PC-9 (cell line): ENCODE measurements at regions not wholly inside any gene's neighbourhood (a gene's known extent, or its start where the extent isn't known, plus 50 kb on each side); places are given as distances from the start of the nearest gene placed in this dataset.
"Not testable (repeated sequence)": the region's sequence is repeated elsewhere in the genome, so short reads cannot be mapped to it uniquely, and the experiment has no call there.

Experiments used
- BruUV-seq: library from RNA; stranded (reverse); fragments of 400-500 nt; replicated peaks from 2 replicates; lab custom pipeline; 2021; lab: Mats Ljungman, UMichigan
- CTCF ChIA-PET: fragments of 300-600 bp; sonication (Branson Sonifier 250); formaldehyde crosslinking; loops from one replicate; lab custom pipeline; 2022; ENCODE audit warnings: antibody characterized with exemption; lab: Charles Lee
- POLR2A ChIA-PET: fragments of 300-600 bp; sonication (Branson Sonifier 250); formaldehyde crosslinking; loops from one replicate; lab custom pipeline; 2022; ENCODE audit warnings: antibody characterized with exemption; ENCODE audit not compliant: unreplicated experiment; lab: Charles Lee
- DNase-seq, 2 experiments: peaks; one replicate each; pipeline versions ENCODE4 v3.0.0 to v3.0.0-alpha.2; 2015 to 2022; ENCODE audit warnings: mixed read lengths in 1 of 2
- H2AFZ ChIP-seq: fragments of 200-600 bp; sonication (generic); 2 replicates; pipeline ENCODE4 v1.8.1; 2017; ENCODE audit warnings: antibody characterized with exemption
- H3F3A ChIP-seq: fragments of 200-600 bp; sonication (generic); 2 replicates; pipeline ENCODE4 v1.8.1; 2017; ENCODE audit warnings: antibody characterized with exemption, mild to moderate bottlenecking, low read depth; ENCODE audit not compliant: insufficient read depth
- H3K27ac ChIP-seq: fragments of 200-600 bp; sonication (generic); 2 replicates; pipeline ENCODE4 v1.6.1; 2016; ENCODE audit warnings: mixed run types
- H3K27me3 ChIP-seq: fragments of 200-600 bp; sonication (generic); 2 replicates; pipeline ENCODE4 v1.6.1; 2016; ENCODE audit warnings: low read depth, mixed run types; ENCODE audit not compliant: insufficient read depth
- H3K36me3 ChIP-seq: fragments of 200-600 bp; sonication (generic); 2 replicates; pipeline ENCODE4 v1.6.1; 2016; ENCODE audit warnings: low read depth, mixed run types
- H3K4me1 ChIP-seq: fragments of 200-600 bp; sonication (generic); replicated peaks from 2 replicates; pipeline ENCODE4 v1.6.1; 2016; ENCODE audit warnings: mixed run types; ENCODE audit not compliant: insufficient read depth
- H3K4me2 ChIP-seq: fragments of 200-600 bp; sonication (generic); 2 replicates; pipeline ENCODE4 v1.6.1; 2017; ENCODE audit warnings: mixed run types
- H3K4me3 ChIP-seq: fragments of 200-600 bp; sonication (generic); 2 replicates; pipeline ENCODE4 v1.6.1; 2016; ENCODE audit warnings: mixed run types
- H3K79me2 ChIP-seq: fragments of 200-600 bp; sonication (generic); 2 replicates; pipeline ENCODE4 v1.6.1; 2017; ENCODE audit warnings: low read depth, mixed run types
- H3K9me2 ChIP-seq: fragments of 200-600 bp; sonication (generic); 2 replicates; pipeline ENCODE4 v1.8.1; 2017; ENCODE audit warnings: mild to moderate bottlenecking; ENCODE audit not compliant: insufficient read depth
- H3K9me3 ChIP-seq: fragments of 200-600 bp; sonication (generic); 2 replicates; pipeline ENCODE4 v1.8.1; 2016; ENCODE audit warnings: low read depth; ENCODE audit not compliant: insufficient read depth
- H4K20me1 ChIP-seq: fragments of 200-600 bp; sonication (generic); 2 replicates; pipeline ENCODE4 v1.8.1; 2017; ENCODE audit not compliant: insufficient read depth
- EZH2 ChIP-seq: fragments of 200-600 bp; sonication (generic); IDR thresholded peaks from 2 replicates; pipeline ENCODE4 v1.8.0; 2017; ENCODE audit warnings: antibody characterized with exemption, low read depth
- intact Hi-C: fragments of 100-400 bp; cut with micrococcal nuclease; formaldehyde crosslinking; loops from one replicate; pipeline ENCODE4 v1.10.0; 2022; ENCODE audit not compliant: unreplicated experiment
- TF ChIP-seq, protein P1 (sequence below): fragments of 200-600 bp; sonication (generic); conservative IDR thresholded peaks from 2 replicates; pipeline ENCODE4 v1.6.1; 2017; ENCODE audit warnings: mixed run types, antibody characterized with exemption, mild to moderate bottlenecking, moderate library complexity

DNA sequence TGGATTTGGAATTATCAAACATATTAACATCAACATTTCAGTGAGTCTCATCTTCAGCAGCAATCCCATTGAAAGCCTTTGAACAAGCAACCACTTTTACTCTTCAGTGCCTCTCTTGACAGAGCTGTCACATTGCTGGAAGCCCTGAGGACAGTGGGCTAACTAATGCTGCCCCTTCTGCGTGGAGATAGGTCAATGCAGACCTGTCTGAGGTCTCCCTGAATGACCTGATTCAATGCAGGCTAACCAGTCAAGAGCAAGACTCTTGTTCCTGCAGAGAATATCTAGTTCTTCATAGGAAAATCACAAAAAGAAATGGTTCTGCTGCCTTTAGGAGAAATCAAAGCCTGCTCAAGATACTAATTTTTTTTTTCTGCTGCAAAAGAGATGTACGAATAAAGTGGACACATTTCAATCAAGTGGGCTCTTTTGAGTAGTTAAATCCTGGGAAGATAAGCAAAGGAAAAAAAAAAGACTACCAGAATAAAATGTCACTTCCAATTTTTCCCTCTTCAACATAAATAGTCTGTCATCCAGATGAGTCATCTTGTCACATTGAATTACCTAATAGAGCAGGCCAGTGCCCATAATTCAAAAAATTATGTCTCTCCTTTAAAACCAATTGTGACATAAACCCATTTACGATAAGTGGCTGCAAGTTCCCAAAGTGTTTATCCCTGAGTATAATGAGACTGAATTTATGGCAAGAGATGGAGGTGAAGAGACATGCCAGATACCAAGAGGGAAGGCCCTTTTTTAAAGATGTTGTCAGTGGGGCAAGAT, 1269.0 kb upstream of the DDX18 start:
- Histone ChIP-seq H3K36me3 (no peaks in the 10 kb centered on the region), H3K27me3 (no peaks in the 10 kb centered on the region), H4K20me1 (no peaks in the 10 kb centered on the region), H2AFZ (no peak overlapping the region), H3K9me2 (no peaks in the 10 kb centered on the region), H3K4me2 (no peak overlapping the region), H3K9me3 (no peaks in the 10 kb centered on the region), H3K79me2 (no peaks in the 10 kb centered on the region), H3K27ac (no peak overlapping the region), H3K4me3 (no peak overlapping the region), H3K4me1 (no peaks in the 10 kb centered on the region), H3F3A (no peaks in the 10 kb centered on the region)
- CTCF ChIA-PET, result no interaction called here
- intact Hi-C loops, result no loop called here
- TF ChIP-seq, protein P1, sequence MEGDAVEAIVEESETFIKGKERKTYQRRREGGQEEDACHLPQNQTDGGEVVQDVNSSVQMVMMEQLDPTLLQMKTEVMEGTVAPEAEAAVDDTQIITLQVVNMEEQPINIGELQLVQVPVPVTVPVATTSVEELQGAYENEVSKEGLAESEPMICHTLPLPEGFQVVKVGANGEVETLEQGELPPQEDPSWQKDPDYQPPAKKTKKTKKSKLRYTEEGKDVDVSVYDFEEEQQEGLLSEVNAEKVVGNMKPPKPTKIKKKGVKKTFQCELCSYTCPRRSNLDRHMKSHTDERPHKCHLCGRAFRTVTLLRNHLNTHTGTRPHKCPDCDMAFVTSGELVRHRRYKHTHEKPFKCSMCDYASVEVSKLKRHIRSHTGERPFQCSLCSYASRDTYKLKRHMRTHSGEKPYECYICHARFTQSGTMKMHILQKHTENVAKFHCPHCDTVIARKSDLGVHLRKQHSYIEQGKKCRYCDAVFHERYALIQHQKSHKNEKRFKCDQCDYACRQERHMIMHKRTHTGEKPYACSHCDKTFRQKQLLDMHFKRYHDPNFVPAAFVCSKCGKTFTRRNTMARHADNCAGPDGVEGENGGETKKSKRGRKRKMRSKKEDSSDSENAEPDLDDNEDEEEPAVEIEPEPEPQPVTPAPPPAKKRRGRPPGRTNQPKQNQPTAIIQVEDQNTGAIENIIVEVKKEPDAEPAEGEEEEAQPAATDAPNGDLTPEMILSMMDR, result no peak
- no peak for TF ChIP-seq EZH2
- no peak for DNase-seq
- POLR2A ChIA-PET, result no interaction called here
- BruUV-seq, result no TSS peak

DNA sequence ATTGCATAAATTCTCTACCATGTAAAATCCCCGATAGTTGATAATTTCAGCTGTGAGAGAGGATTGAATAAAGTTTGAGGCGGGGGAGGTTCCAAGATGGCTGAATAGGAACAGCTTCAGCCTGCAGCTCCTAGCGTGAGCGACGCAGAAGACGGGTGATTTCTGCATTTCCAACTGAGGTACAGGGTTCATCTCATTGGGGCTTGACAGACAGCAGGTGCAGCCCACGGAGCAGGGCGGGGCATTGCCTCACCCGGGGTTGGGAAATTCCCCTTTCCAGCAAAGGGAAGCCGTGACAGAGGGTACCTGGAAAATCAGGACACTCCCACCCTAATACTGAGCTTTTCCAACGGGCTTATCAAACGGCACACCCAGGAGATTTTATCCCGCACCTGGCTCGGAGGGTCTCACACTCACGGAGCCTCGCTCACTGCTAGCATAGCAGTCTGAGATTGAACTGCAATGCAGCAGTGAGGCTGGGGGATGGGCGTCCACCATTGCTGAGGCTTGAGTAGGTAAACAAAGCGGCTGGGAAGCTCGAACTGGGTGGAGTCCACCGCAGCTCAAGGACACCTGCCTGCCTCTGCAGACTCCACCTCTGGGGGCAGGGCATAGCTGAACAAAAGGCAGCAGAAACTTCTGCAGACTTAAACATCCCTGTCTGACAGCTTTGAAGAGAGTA, 1261.6 kb upstream of the DDX18 start:
- CTCF ChIA-PET, H3K36me3 ChIP-seq, H3K9me3 ChIP-seq, H3K27ac ChIP-seq, POLR2A ChIA-PET, H3F3A ChIP-seq, H3K4me1 ChIP-seq, DNase-seq, H3K9me2 ChIP-seq, H3K79me2 ChIP-seq, H3K27me3 ChIP-seq, BruUV-seq, H3K4me2 ChIP-seq, H4K20me1 ChIP-seq, H3K4me3 ChIP-seq, H2AFZ ChIP-seq, intact Hi-C loops: not testable (repeated sequence)

DNA sequence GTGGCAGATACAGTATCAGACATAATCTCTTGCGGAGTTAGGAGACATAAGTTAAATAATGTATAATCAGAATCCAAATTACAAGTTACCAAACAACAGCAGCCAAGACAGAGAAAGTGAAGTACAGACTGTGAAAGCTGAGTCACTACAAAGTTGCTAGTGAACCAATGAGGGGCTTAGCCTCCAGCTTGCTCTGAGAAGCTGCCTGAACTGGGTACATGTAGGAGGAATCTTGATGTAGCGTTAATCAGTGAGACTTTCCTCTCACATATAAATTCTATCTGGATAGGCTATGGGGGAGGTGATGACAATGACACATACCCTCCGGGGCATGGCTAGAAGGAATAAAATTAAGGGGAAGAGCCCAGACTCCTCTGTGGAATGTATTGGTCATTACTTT, 1234.3 kb upstream of the DDX18 start:
- DNase-seq, result no peak
- POLR2A ChIA-PET, result no interaction called here
- Histone ChIP-seq H3K27me3 (no peaks in the 10 kb centered on the region), H2AFZ (no peak overlapping the region), H3K27ac (no peak overlapping the region), H4K20me1 (no peaks in the 10 kb centered on the region), H3K36me3 (no peaks in the 10 kb centered on the region), H3K4me3 (no peak overlapping the region), H3K79me2 (no peaks in the 10 kb centered on the region), H3K4me1 (no peaks in the 10 kb centered on the region), H3K9me2 (no peaks in the 10 kb centered on the region), H3F3A (no peaks in the 10 kb centered on the region), H3K9me3 (no peaks in the 10 kb centered on the region), H3K4me2 (no peak overlapping the region)
- intact Hi-C loops, result no loop called here
- BruUV-seq, result no TSS peak
- no peak for TF ChIP-seq EZH2
- TF ChIP-seq, protein P1, result no peak
- CTCF ChIA-PET, result no interaction called here
